ENCODE measurements at regions not wholly inside any gene's neighbourhood (a gene's known extent, or its start where the extent isn't known, plus 50 kb on each side); places are given as distances from the start of the nearest gene placed in this dataset.

- H3K9me3 ChIP-seq = no peaks in the 10 kb centered on the region
- H3K4me3 ChIP-seq = no peak overlapping the region
- no peaks in the 10 kb centered on the region for H3K36me3 ChIP-seq
- H3K27ac ChIP-seq = no peak overlapping the region
- WGBS, 2 donors = 80 to 89% methylated on average over 16 of the region's 16 CpGs
- TF ChIP-seq POLR2AphosphoS5 (IDR thresholded peaks at IDR 0.05) (no peak), EP300 (IDR thresholded peaks at IDR 0.05) (no peak), POLR2A (IDR thresholded peaks at IDR 0.05) (no peak)
- TF ChIP-seq, protein P1, sequence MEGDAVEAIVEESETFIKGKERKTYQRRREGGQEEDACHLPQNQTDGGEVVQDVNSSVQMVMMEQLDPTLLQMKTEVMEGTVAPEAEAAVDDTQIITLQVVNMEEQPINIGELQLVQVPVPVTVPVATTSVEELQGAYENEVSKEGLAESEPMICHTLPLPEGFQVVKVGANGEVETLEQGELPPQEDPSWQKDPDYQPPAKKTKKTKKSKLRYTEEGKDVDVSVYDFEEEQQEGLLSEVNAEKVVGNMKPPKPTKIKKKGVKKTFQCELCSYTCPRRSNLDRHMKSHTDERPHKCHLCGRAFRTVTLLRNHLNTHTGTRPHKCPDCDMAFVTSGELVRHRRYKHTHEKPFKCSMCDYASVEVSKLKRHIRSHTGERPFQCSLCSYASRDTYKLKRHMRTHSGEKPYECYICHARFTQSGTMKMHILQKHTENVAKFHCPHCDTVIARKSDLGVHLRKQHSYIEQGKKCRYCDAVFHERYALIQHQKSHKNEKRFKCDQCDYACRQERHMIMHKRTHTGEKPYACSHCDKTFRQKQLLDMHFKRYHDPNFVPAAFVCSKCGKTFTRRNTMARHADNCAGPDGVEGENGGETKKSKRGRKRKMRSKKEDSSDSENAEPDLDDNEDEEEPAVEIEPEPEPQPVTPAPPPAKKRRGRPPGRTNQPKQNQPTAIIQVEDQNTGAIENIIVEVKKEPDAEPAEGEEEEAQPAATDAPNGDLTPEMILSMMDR (IDR thresholded peaks at IDR 0.05) = no peak
- H3K27me3 ChIP-seq = no peaks in the 10 kb centered on the region
- no peak for ATAC-seq (ENCODE audit: low FRiP score in 2 of 2)
- no peaks in the 10 kb centered on the region for H3K4me1 ChIP-seq
- peak in 1 of 2 donors; percentile 24 for DNase-seq
Observed at GRCh38 chr12:84793558-84794367, 118.8 kb downstream of the SLC6A15 start.

DNA sequence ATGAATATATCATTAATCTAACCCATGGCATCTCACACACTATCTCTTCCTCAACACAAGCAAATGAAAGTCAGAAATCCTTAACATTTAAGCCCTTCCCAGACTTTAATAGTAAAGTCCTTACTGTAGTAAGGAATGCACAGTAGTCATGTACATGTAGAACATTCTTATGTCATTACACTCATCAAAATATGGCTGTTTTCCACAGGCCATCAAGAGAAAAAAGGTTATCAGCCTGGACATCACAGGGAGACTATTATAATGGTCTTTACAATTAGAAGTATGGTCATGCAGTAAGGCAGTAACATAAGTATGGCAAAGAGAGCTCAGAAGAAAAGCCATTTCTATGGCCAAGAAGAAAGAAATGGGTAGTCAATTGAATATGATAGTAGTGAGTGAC is 121.2 kb downstream of the SLC6A15 start:
- no peaks in the 10 kb centered on the region for H3K4me1 ChIP-seq
- no peak for DNase-seq
- TF ChIP-seq POLR2A (IDR thresholded peaks at IDR 0.05) (no peak), POLR2AphosphoS5 (IDR thresholded peaks at IDR 0.05) (no peak), EP300 (IDR thresholded peaks at IDR 0.05) (no peak)
- TF ChIP-seq, protein P1 (IDR thresholded peaks at IDR 0.05) = no peak
- no peak overlapping the region for H3K27ac ChIP-seq
- H3K27me3 ChIP-seq = no peaks in the 10 kb centered on the region
- ATAC-seq (ENCODE audit: low FRiP score in 2 of 2) = no peak
- H3K4me3 ChIP-seq = no peak overlapping the region
- no peaks in the 10 kb centered on the region for H3K36me3 ChIP-seq
- no peaks in the 10 kb centered on the region for H3K9me3 ChIP-seq

DNA sequence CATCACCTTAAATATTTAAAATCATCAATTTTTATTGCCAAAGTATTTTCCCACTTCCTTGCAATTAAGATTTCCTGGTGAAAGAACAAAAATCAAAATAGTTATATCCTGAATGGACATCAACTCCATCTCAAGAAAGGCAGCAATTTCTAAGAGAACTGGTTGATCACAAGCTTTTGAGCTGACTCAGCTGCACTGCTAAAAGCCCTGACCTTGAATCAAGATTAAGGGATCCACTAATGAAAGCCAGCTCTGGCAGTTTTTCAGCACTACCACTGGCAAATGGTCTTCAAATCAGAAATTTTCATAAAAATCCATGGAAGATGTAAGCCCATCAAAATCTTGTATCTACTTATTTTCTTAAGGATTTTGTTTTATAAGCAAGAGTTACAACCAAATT is 123.4 kb downstream of the SLC6A15 start:
- DNase-seq (no peak), ATAC-seq (ENCODE audit: low FRiP score in 2 of 2) (no peak)
- no peak overlapping the region for H3K27ac ChIP-seq
- H3K4me3 ChIP-seq = no peak overlapping the region
- no peaks in the 10 kb centered on the region for H3K9me3 ChIP-seq
- no peaks in the 10 kb centered on the region for H3K36me3 ChIP-seq
- no peaks in the 10 kb centered on the region for H3K4me1 ChIP-seq
- no peaks in the 10 kb centered on the region for H3K27me3 ChIP-seq
- TF ChIP-seq POLR2AphosphoS5 (IDR thresholded peaks at IDR 0.05) = no peak
- no peak for TF ChIP-seq EP300 (IDR thresholded peaks at IDR 0.05)
- TF ChIP-seq, protein P1 (IDR thresholded peaks at IDR 0.05) = no peak
- TF ChIP-seq POLR2A (IDR thresholded peaks at IDR 0.05) = no peak

DNA sequence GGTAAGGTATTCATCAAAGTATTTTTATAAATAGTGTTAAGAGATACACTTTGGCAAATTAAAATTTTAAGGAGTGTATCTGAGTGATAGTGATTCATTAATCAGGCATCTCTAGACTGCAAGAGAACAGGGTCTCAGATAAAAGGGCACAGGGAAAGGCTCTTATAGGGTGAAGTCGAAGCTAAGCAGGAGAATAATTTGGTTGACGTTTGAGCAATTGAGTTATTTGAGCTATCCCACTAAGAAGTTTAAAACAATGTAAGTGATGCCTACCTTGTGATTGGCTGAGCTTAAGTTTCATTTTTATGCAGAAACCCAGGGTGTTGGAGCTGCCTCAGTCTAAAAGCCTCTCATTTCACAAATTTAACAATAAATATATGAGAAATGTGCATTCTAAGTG is 125.3 kb downstream of the SLC6A15 start:
- Histone ChIP-seq H3K4me1 (no peaks in the 10 kb centered on the region), H3K9me3 (no peaks in the 10 kb centered on the region), H3K27ac (no peak overlapping the region), H3K4me3 (no peak overlapping the region), H3K27me3 (no peaks in the 10 kb centered on the region), H3K36me3 (no peaks in the 10 kb centered on the region)
- 74 to 80% methylated on average over 2 of the region's 2 CpGs for WGBS, 2 donors
- TF ChIP-seq, protein P1 (IDR thresholded peaks at IDR 0.05) = no peak
- TF ChIP-seq POLR2A (IDR thresholded peaks at IDR 0.05) = no peak
- TF ChIP-seq POLR2AphosphoS5 (IDR thresholded peaks at IDR 0.05) = no peak
- no peak for TF ChIP-seq EP300 (IDR thresholded peaks at IDR 0.05)
- DNase-seq = no peak
- ATAC-seq (ENCODE audit: low FRiP score in 2 of 2) = no peak

DNA sequence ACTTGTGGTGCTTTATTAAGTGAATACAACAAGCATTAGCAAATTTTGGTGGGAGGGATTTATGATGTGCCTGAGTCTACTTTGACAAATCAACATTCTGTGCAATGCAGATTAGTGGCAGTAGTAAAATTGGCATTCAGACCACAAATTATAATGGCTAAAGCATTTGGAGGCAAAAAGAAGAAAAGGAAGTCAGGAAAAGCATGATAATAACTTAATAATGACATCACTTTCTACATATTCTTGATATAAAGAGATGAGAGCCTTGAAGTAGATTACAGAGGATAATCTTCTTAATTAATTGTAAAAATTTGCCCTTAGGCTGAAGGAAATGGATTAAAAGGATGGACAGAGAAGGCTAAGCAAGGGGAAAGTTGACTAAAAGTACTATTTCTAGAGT is 126.0 kb downstream of the SLC6A15 start:
- H3K27me3 ChIP-seq = no peaks in the 10 kb centered on the region
- TF ChIP-seq POLR2AphosphoS5 (IDR thresholded peaks at IDR 0.05) (no peak), EP300 (IDR thresholded peaks at IDR 0.05) (no peak), POLR2A (IDR thresholded peaks at IDR 0.05) (no peak)
- TF ChIP-seq, protein P1 (IDR thresholded peaks at IDR 0.05) = no peak
- no peaks in the 10 kb centered on the region for H3K9me3 ChIP-seq
- ATAC-seq (ENCODE audit: low FRiP score in 2 of 2) = no peak
- H3K4me3 ChIP-seq = no peak overlapping the region
- H3K4me1 ChIP-seq = no peaks in the 10 kb centered on the region
- DNase-seq = no peak
- no peak overlapping the region for H3K27ac ChIP-seq
- H3K36me3 ChIP-seq = no peaks in the 10 kb centered on the region

Data from upper lobe of left lung (tissue), 6 donors.